Left cardiac atrium (tissue), 4 donors: ENCODE measurements at regions not wholly inside any gene's neighbourhood (a gene's known extent, or its start where the extent isn't known, plus 50 kb on each side); places are given as distances from the start of the nearest gene placed in this dataset.
"Not testable (repeated sequence)": the region's sequence is repeated elsewhere in the genome, so short reads cannot be mapped to it uniquely, and the experiment has no call there.

Experiments
- ATAC-seq, 2 donors: fragments of 200-7000 bp; cut with Tn5 transposase; one replicate each; pipeline ENCODE4 v1.9.1; 2020; ENCODE audit warnings: mild to moderate bottlenecking in 2 of 2, moderate library complexity in 2 of 2
- DNase-seq: peaks from one replicate; pipeline ENCODE4 v3.0.0-alpha.2; 2020
- intact Hi-C, 2 donors: fragments of 100-400 bp; cut with DNase I; formaldehyde crosslinking; loops; one replicate each; pipeline versions ENCODE4 v1.14.1 to v1.15.1; 2022 to 2023
- donor health status: DM: no; HTN: yes; CAD: no.
- donor health status: DM: no; HTN: yes; CAD: no; lungs with severe emphysema.
- donor health status: DM: yes; HTN: yes; CAD: no.
- donor health status: Dilated cardiomyopathy.

GRCh38 chr3:164080208-164080607 lies 998.1 kb downstream of the SI start:
- ATAC-seq = no peak
- intact Hi-C loops = no loop called here
- DNase-seq = no peak

- intact Hi-C loops = no loop called here
- ATAC-seq = no peak
- no peak for DNase-seq
Measured at GRCh38 chr3:164064298-164064697, 1014.0 kb downstream of the SI start.

- intact Hi-C loops = no loop called here
- DNase-seq = no peak
- ATAC-seq = no peak
Measured at GRCh38 chr3:164060923-164061322, 1017.4 kb downstream of the SI start.

GRCh38 chr3:164049847-164050246 lies 1028.4 kb downstream of the SI start:
- DNase-seq (no peak), ATAC-seq (no peak)
- intact Hi-C loops = no loop called here

GRCh38 chr3:164048451-164048850 lies 1029.8 kb downstream of the SI start:
- intact Hi-C loops = no loop called here
- ATAC-seq = no peak
- no peak for DNase-seq

GRCh38 chr3:164040991-164041390 lies 1037.3 kb downstream of the SI start:
- intact Hi-C loops = no loop called here
- DNase-seq (no peak), ATAC-seq (no peak)

GRCh38 chr3:164030194-164030593 lies 1048.1 kb downstream of the SI start:
- no peak for DNase-seq
- intact Hi-C loops = no loop called here
- ATAC-seq = no peak

GRCh38 chr3:164024786-164025185 lies 1053.5 kb downstream of the SI start:
- DNase-seq = no peak
- no peak for ATAC-seq
- intact Hi-C loops = no loop called here

- intact Hi-C loops = no loop called here
- ATAC-seq (no peak), DNase-seq (no peak)
Measured at GRCh38 chr3:164023480-164023879, 1054.8 kb downstream of the SI start.

GRCh38 chr3:164018500-164018899 lies 1059.8 kb downstream of the SI start:
- intact Hi-C loops = no loop called here
- DNase-seq (no peak), ATAC-seq (no peak)

GRCh38 chr3:164007765-164008164 lies 1070.5 kb downstream of the SI start:
- no peak for DNase-seq
- ATAC-seq = no peak
- intact Hi-C loops = no loop called here

- intact Hi-C loops = no loop called here
- DNase-seq (no peak), ATAC-seq (no peak)
Measured at GRCh38 chr3:164004205-164004604, 1074.1 kb downstream of the SI start.

- DNase-seq, ATAC-seq, intact Hi-C loops: not testable (repeated sequence)
Measured at GRCh38 chr3:164003016-164003415, 1075.3 kb downstream of the SI start.

- ATAC-seq (no peak), DNase-seq (no peak)
- intact Hi-C loops = no loop called here
Measured at GRCh38 chr3:163983940-163984339, 1094.4 kb downstream of the SI start.

- DNase-seq = no peak
- ATAC-seq = no peak
- intact Hi-C loops = no loop called here
Measured at GRCh38 chr3:163971861-163972260, 1106.4 kb downstream of the SI start.

GRCh38 chr3:163957072-163957471 lies 1121.2 kb downstream of the SI start:
- intact Hi-C loops = no loop called here
- no peak for ATAC-seq
- no peak for DNase-seq

GRCh38 chr3:163953526-163953925 lies 1124.8 kb downstream of the SI start:
- ATAC-seq = no peak
- intact Hi-C loops = no loop called here
- no peak for DNase-seq

- intact Hi-C loops = no loop called here
- no peak for DNase-seq
- ATAC-seq = no peak
Measured at GRCh38 chr3:163952499-163952898, 1125.8 kb downstream of the SI start.

- ATAC-seq (no peak), DNase-seq (no peak)
- intact Hi-C loops = no loop called here
Measured at GRCh38 chr3:163951397-163951987, 1126.8 kb downstream of the SI start.

- intact Hi-C loops = no loop called here
- DNase-seq = no peak
- ATAC-seq = no peak
Measured at GRCh38 chr3:163946785-163947184, 1131.5 kb downstream of the SI start.

GRCh38 chr3:163943664-163944063 lies 1134.6 kb downstream of the SI start:
- DNase-seq = no peak
- no peak for ATAC-seq
- intact Hi-C loops = no loop called here

GRCh38 chr3:163939926-163940325 lies 1138.4 kb downstream of the SI start:
- ATAC-seq (no peak), DNase-seq (no peak)
- intact Hi-C loops = no loop called here
